HG02678 (cell line): ENCODE measurements at regions not wholly inside any gene's neighbourhood (a gene's known extent, or its start where the extent isn't known, plus 50 kb on each side); places are given as distances from the start of the nearest gene placed in this dataset.

Source experiments
- ATAC-seq: cut with Tn5 transposase; IDR thresholded peaks from one replicate; pipeline ENCODE4 v1.9.1; 2021; ENCODE audit warnings: mild to moderate bottlenecking, moderate library complexity; ENCODE audit not compliant: unreplicated experiment

DNA sequence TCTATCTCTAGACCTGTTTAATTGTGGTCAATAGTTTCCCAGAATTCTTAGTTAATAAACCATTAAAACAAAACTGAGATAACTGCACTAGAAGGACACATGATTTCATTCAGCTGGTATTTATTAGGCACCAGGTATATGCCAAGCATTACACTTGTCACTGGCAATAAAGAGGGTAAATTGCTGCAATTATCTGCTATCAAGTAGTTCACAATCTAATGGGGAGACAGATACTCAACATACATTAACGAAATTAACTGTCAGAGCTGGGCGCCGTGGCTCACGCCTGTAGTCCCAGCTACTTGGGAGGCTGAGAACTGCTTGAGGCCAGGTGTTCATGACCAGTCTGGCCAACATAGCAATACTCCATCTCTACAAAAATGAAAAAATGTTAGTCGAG lies 71.7 kb upstream of the WIPF1 start:
- ATAC-seq = no peak

GRCh38 chr2:174668075-174668474 lies 70.5 kb upstream of the WIPF1 start:
- no peak for ATAC-seq

- no peak for ATAC-seq
These were observed 69.8 kb upstream of the WIPF1 start for GRCh38 chr2:174667250-174667860.

GRCh38 chr2:174666845-174667244 lies 69.2 kb upstream of the WIPF1 start:
- ATAC-seq = no peak

DNA sequence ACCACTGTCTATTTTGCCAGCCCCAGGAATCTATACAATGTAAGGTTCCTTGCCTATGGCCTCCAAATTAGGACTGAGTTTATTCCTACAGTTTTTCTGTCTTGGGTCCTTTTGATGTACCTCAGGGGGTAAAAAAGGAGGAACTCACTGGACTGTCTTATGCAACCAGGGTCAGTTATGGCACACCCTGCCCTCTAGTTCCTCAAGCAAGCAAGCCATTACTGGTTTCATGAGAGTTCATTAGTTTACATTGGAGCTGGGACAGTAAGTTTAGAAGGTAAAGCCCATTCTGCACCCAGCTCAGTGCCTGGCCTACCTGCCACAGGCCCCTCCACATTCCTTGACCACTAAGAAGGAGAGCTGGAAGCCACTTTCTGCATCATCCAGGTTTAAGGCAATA lies 68.7 kb upstream of the WIPF1 start:
- ATAC-seq = no peak

DNA sequence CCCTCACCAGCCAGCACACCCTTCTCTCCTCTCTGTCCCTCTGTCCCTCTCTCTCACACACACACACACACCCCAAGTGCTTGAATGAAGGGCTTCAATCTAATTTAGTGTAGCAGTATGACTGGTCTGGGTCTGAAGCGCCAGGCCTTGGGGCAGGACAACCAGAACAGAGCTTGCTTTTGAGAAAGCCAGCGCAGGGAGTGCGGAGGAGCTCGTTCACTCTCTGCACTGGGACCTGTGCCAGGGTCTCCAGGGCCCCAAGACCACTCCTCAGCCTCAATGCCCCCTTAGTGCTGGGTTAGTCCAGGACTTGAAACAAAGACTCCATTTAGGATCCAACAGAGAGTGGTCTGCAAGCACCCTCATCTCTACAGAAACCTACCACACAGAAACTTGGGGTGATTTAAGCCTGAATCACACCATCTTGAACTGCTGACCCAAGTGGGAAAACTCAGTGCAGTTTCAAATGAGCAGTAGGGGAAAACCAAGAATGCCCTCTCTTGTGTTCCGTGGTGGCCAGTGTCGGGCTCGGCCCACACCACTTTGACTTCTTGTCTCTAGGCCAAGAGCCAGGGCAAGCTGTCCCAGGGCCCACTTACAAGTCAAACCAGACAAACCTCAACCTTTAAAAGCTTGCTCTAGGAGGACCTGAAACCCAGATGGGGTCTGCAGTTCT lies 66.6 kb upstream of the WIPF1 start:
- ATAC-seq = peak; percentile 48

DNA sequence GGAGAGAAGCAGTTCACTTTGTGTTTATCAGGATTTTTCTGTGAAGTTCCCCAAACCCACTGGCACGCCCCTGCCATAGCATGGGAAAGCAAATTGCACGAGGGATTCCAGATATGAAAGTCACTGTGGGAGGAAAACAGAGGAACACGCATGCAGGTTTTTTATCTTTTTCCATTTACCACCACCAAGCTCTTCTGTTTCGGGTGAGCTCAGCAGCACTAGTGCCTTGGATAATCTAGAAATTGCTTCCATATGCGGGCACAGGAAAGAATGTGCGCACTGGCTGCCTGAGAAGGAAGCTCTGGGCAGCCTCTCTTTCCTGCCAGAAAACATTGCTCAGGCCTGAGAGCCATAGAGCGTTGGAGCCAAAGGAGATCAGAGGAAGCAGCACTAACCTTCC lies 65.9 kb upstream of the WIPF1 start:
- no peak for ATAC-seq

- no peak for ATAC-seq
These were observed 65.3 kb upstream of the WIPF1 start for GRCh38 chr2:174662859-174663258.

DNA sequence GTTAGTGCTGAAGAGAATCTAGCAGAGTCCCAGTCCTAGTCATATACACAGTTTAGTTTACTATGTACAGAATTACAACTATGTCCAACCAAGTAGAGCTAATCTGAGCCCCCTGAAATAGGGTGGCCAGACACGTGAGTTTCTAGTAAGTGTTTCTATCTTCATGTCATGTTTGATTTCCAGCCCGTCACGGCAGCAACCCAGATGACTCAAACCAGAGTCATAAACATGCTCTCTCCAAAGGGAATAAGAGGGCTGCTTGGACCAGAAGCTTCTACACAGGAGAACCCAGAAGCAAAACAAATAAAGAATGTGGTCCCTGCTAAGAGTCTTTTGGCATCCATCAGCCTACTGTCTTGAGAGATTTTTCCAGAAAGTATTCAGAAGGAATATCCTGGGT lies 64.9 kb upstream of the WIPF1 start:
- no peak for ATAC-seq

DNA sequence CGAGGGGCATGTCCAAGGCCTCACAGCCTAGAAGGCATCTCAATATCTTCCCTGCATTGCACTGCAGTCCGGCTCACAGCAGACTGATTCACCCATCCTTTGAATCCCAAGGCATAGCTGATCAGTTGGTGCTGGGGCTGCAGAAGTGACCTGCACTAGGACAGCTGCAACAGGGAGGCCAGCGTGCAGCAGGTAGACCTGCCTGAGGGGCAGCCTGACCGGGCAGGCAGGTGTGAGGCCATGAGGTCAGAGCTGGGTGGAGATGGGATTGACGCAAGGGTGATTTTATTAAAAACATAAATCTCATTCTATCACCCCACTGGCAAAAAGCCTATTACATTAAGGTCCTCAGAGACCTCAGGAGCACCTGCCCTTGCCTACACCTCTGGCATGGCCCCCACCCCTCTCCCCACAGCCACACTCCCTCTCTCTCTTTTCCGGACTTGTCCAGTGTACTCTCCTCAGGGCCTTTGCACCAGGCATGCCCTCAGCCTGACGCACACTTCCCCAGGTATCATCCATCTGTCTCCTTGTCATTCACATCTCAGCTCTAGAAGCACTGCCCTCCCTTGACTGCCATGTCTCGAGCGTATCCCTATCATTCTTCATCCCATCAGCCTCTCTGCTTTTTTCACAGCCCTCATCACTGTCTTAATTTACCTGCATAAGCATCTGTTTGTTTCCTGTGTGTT lies 63.5 kb upstream of the WIPF1 start:
- no peak for ATAC-seq

DNA sequence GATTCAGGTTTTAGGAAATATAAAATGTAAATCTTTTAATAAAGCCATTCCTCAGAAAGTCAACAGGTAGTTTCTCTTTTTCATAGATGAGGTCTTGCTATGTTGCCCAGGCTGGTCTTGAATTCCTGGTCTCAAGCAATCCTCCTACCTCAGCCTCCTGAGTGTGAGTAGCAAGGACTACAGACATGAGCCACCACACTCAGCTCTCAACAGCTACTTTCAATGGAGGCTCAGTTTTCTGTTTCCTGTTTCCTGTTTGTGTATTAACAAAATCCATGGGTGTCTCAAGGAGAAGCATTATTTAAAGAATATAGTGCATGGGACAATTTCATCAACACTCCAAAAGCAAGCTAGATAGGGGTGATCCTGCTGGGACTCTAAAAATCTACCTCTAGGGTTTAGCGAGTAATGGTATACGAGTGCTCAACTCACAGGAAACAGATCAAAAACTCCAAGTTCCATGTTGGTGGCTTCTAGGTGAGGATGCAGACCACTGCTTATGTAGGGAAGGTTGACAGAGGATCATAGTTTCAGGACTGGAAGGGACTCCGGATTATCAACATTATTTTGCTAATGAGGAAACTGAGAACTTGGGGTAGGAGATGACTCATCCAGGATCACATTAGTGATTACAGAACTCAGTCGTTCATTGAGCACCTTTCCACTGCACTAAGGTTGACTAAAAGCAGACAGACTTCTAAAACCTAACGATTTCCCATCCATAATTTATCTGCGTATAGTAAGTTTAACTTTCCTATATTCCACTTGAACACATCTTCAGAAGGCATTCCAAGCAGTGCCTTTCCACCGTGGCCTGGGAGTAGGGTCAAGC lies 61.7 kb upstream of the WIPF1 start:
- ATAC-seq = no peak

DNA sequence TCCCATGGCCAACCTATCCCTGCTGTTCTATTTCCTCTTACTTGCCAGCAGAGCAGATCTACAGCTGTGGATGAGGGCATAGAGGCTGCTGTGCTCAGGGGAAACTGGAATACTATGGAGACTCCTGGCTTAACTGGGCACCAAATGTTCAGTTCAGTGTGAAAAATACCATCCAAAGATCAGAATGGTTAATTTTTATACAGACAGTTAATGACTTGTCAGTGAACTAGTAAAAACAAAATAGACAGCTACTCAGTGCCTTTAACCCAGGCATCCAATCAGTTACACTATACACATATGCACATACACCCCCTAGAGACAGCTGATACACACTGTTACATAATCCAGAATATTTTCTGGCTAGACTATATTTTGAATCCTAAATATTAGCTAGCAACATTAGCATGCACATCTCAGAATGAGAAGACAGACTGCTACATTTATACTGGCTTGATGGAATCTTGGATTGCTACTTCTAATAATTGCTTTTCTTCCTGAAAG lies 59.1 kb upstream of the WIPF1 start:
- no peak for ATAC-seq

GRCh38 chr2:174656035-174656434 lies 58.4 kb upstream of the WIPF1 start:
- no peak for ATAC-seq

- no peak for ATAC-seq
These were observed 56.9 kb upstream of the WIPF1 start for GRCh38 chr2:174654419-174654941.

DNA sequence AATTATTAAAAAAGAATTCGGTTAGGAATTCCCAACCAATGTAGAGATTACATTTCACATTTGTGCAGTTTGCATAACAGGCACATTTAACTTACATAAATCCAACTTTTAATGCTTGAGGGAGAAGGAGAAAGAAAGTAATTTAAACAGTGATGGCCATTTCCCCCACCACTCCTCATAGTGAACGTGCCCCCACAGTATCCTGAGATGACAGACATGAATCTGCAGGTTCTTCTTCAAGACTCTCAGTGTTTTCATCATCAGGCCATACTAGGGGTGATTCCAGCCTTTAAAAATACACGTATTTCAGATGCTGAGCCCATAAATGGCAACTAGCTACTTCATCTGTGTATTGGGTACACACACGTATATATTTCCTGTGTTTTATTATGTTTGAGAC lies 51.3 kb upstream of the WIPF1 start:
- no peak for ATAC-seq
